Fibroblast of lung (primary cell): ENCODE measurements at regions not wholly inside any gene's neighbourhood (a gene's known extent, or its start where the extent isn't known, plus 50 kb on each side); places are given as distances from the start of the nearest gene placed in this dataset.

Experiments
- DNase-seq, 2 donors: peaks; one replicate each; pipeline versions ENCODE4 v3.0.0 to v3.0.0-alpha.2; 2010; ENCODE audit warnings: low read depth in 2 of 2
- H2AFZ ChIP-seq: 2 replicates; pipeline ENCODE4 v1.5.1; 2012; ENCODE audit warnings: low read length, control low read depth, inconsistent platforms
- H3K27ac ChIP-seq: 2 replicates; pipeline ENCODE4 v1.5.1; 2011; ENCODE audit warnings: low read length, control low read depth; ENCODE audit not compliant: insufficient read depth
- H3K27me3 ChIP-seq: 2 replicates; pipeline ENCODE4 v1.5.1; 2011; ENCODE audit warnings: mild to moderate bottlenecking, low read length; ENCODE audit not compliant: control insufficient read depth, insufficient read depth
- H3K36me3 ChIP-seq: 2 replicates; pipeline ENCODE4 v1.5.1; 2011; ENCODE audit warnings: low read length; ENCODE audit not compliant: control insufficient read depth, insufficient read depth
- H3K4me1 ChIP-seq: 2 replicates; pipeline ENCODE4 v1.5.1; 2011; ENCODE audit warnings: low read length; ENCODE audit not compliant: control insufficient read depth, insufficient read depth; ENCODE audit errors: extremely low read depth
- H3K4me2 ChIP-seq: 2 replicates; pipeline ENCODE4 v1.5.1; 2011; ENCODE audit warnings: low read length, control low read depth; ENCODE audit not compliant: insufficient read depth; ENCODE audit errors: extremely low read depth
- H3K4me3 ChIP-seq, 4 experiments: fragments of 200-600 bp in 1 of 4; sonication (generic) in 1 of 4; replicated peaks in 1 of 4; 2 replicates each; pipeline ENCODE4 v1.5.1; 2011 to 2016; ENCODE audit warnings: low read length in 4 of 4, low read depth in 3 of 4, mild to moderate bottlenecking in 3 of 4, control low read depth in 2 of 4, inconsistent platforms in 1 of 4, mixed read lengths in 1 of 4; ENCODE audit not compliant: insufficient read depth in 1 of 4; ENCODE audit errors: control extremely low read depth in 1 of 4
- H3K79me2 ChIP-seq: 2 replicates; pipeline ENCODE4 v1.5.1; 2012; ENCODE audit warnings: mild to moderate bottlenecking, low read length, inconsistent platforms; ENCODE audit not compliant: control insufficient read depth, insufficient read depth
- H3K9ac ChIP-seq: 2 replicates; pipeline ENCODE4 v1.5.1; 2011; ENCODE audit warnings: mild to moderate bottlenecking, low read length, control low read depth; ENCODE audit not compliant: insufficient read depth
- H3K9me3 ChIP-seq: 2 replicates; pipeline ENCODE4 v1.5.1; 2012; ENCODE audit warnings: low read depth, low read length; ENCODE audit not compliant: control insufficient read depth, insufficient read depth
- H4K20me1 ChIP-seq: 2 replicates; pipeline ENCODE4 v1.5.1; 2011; ENCODE audit warnings: low read length; ENCODE audit not compliant: control insufficient read depth, insufficient read depth; ENCODE audit errors: extremely low read depth
- EZH2 ChIP-seq: IDR thresholded peaks from 2 replicates; pipeline ENCODE4 v1.5.1; 2012; ENCODE audit warnings: low read length, control low read depth, mild to moderate bottlenecking; ENCODE audit errors: missing control alignments
- TF ChIP-seq, protein P1 (sequence below), 2 donors: IDR thresholded peaks in 1 of 2; conservative IDR thresholded peaks in 1 of 2; 1 replicate in 1 of 2; 2 replicates in 1 of 2; pipeline ENCODE4 v1.5.1; 2011 to 2012; ENCODE audit warnings: low read length in 2 of 2, control low read depth in 1 of 2, inconsistent platforms in 1 of 2, low read depth in 1 of 2, mild to moderate bottlenecking in 1 of 2

DNA sequence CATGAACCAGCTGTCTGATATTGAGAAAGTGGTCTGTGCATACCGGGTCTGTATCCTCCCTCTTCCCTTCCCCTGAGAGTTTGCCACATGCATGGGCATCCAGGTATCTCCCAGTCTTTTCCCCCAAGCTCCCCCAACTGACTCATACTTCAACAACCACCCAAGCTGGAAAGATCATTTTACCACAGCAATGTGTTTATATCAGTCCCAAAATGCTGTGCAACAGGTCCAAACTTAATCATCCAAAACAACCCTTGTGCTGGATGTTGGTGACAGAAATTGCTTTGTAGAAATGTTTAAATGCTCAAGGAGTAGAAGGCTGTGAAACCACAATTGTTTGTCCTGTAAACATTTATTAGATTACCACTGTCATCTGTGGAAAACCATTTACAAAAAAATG lies 286.8 kb upstream of the KLF3 start:
- Histone ChIP-seq H3K36me3 (no peaks in the 10 kb centered on the region), H3K4me3 (no peak overlapping the region), H3K9ac (no peak overlapping the region), H3K27ac (no peak overlapping the region), H4K20me1 (no peaks in the 10 kb centered on the region), H3K9me3 (no peaks in the 10 kb centered on the region), H3K4me1 (no peaks in the 10 kb centered on the region), H3K79me2 (no peaks in the 10 kb centered on the region), H3K4me2 (no peak overlapping the region), H3K27me3 (no peaks in the 10 kb centered on the region), H2AFZ (no peak overlapping the region)
- peak in 1 of 2 donors; percentile 52 for DNase-seq
- TF ChIP-seq EZH2 = no peak
- TF ChIP-seq, protein P1, sequence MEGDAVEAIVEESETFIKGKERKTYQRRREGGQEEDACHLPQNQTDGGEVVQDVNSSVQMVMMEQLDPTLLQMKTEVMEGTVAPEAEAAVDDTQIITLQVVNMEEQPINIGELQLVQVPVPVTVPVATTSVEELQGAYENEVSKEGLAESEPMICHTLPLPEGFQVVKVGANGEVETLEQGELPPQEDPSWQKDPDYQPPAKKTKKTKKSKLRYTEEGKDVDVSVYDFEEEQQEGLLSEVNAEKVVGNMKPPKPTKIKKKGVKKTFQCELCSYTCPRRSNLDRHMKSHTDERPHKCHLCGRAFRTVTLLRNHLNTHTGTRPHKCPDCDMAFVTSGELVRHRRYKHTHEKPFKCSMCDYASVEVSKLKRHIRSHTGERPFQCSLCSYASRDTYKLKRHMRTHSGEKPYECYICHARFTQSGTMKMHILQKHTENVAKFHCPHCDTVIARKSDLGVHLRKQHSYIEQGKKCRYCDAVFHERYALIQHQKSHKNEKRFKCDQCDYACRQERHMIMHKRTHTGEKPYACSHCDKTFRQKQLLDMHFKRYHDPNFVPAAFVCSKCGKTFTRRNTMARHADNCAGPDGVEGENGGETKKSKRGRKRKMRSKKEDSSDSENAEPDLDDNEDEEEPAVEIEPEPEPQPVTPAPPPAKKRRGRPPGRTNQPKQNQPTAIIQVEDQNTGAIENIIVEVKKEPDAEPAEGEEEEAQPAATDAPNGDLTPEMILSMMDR (conservative IDR thresholded peaks at IDR 0.05 in 1 of 2, IDR thresholded peaks at IDR 0.05 in 1 of 2; ENCODE audit: low read depth in 1 of 2, low read length in 2 of 2) = no peak

DNA sequence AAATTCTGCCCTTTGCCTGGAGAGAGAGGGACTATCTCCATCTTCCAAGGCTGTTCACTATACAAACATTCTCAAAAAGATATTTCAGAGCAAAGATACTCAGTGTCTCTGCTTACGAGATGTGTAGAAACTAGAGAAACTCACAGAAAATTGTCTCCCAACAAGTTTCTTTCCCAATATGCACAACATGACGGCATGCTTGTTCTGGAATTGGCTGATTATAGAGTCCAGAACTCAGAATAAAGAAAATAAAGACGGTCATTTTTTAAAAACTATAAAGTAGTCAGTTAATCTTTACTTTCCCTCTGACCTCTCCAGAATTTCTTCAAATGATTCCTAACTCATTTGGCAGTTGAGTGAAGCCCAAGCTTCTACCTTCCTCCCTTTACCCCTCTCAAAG lies 285.5 kb upstream of the KLF3 start:
- Histone ChIP-seq H3K4me2 (no peak overlapping the region), H3K27me3 (no peaks in the 10 kb centered on the region), H3K9me3 (no peaks in the 10 kb centered on the region), H4K20me1 (no peaks in the 10 kb centered on the region), H3K79me2 (no peaks in the 10 kb centered on the region), H3K9ac (no peak overlapping the region), H3K27ac (no peak overlapping the region), H2AFZ (no peak overlapping the region), H3K36me3 (no peaks in the 10 kb centered on the region), H3K4me3 (no peak overlapping the region), H3K4me1 (no peaks in the 10 kb centered on the region)
- TF ChIP-seq EZH2 = no peak
- TF ChIP-seq, protein P1 (conservative IDR thresholded peaks at IDR 0.05 in 1 of 2, IDR thresholded peaks at IDR 0.05 in 1 of 2; ENCODE audit: low read depth in 1 of 2, low read length in 2 of 2) = no peak
- no peak for DNase-seq

DNA sequence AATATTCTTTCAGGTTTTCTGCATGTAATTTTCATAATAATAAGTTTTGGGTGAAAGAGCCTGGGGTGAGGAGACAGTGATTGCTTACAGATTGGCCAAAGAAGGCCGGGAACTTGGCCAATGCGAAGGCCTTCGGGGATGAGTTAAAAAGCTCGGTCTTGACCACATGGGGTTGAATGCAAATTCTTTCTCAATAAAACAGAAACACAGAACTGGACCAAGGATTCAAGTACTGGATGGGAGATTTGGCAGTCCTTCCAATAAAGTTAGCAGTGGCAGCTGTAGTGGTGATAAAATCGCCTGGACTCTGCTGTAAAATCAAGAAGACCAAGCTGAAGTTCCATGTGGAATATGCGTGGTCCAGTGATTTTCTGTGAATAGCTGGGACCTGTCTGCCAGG lies 282.2 kb upstream of the KLF3 start:
- Histone ChIP-seq H3K9ac (no peak overlapping the region), H3K4me1 (no peaks in the 10 kb centered on the region), H3K36me3 (no peaks in the 10 kb centered on the region), H3K9me3 (no peaks in the 10 kb centered on the region), H3K4me2 (no peak overlapping the region), H3K4me3 (no peak overlapping the region), H3K27ac (no peak overlapping the region), H4K20me1 (no peaks in the 10 kb centered on the region), H2AFZ (no peak overlapping the region), H3K79me2 (no peaks in the 10 kb centered on the region), H3K27me3 (no peaks in the 10 kb centered on the region)
- TF ChIP-seq, protein P1 (conservative IDR thresholded peaks at IDR 0.05 in 1 of 2, IDR thresholded peaks at IDR 0.05 in 1 of 2; ENCODE audit: low read depth in 1 of 2, low read length in 2 of 2) = no peak
- DNase-seq = peak; percentile 42 to 79
